ENCODE measurements at regions not wholly inside any gene's neighbourhood (a gene's known extent, or its start where the extent isn't known, plus 50 kb on each side); places are given as distances from the start of the nearest gene placed in this dataset.
"Not testable (repeated sequence)": the region's sequence is repeated elsewhere in the genome, so short reads cannot be mapped to it uniquely, and the experiment has no call there.

- DNase-seq = not testable (repeated sequence)
Observed at GRCh38 chr2:111546578-111546977, 337.4 kb downstream of the ANAPC1 start.

DNA sequence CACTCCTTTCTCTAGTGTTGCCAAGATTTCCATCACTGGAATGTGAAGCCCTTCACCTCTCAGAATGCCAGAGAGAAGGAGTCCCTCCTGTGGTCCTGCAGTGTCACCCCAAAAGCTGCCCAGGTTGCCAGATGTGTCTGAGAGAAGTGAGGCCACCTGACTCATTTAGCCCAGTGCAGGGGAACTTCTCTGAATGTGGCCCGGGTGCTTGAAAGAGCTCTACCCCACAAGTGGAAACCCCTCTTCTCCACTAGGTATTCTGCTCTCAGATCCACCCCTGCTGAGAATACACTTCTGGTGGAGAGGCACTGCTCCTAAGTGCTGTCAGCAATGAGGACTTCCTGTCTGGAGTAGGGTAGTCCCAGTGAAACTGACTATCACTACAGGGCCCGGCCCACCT lies 334.8 kb downstream of the ANAPC1 start:
- DNase-seq = not testable (repeated sequence)

GRCh38 chr2:111551428-111551827 lies 332.6 kb downstream of the ANAPC1 start:
- DNase-seq = not testable (repeated sequence)

DNA sequence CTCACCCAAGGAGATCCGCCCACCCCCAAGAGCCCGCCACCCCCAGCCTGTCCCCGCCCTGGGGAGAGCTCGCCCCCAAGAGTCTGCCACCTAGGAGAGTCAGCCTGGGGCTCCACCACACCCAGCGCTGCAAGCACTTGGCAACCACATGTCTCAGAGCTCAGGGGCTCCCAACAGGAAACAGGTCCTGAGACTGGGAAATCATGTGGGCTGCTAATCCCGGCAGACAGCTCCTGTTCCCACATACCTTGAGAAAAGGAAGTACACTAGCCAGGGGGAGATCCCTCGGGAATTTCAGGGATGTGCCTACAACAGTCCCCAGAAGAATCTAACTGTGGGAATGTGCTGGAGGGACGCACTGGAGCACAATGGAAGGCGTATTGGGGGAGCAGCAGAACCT lies 331.4 kb downstream of the ANAPC1 start:
- DNase-seq = not testable (repeated sequence)

- not testable (repeated sequence) for DNase-seq
Observed at GRCh38 chr2:111559301-111559700, 324.7 kb downstream of the ANAPC1 start.

DNA sequence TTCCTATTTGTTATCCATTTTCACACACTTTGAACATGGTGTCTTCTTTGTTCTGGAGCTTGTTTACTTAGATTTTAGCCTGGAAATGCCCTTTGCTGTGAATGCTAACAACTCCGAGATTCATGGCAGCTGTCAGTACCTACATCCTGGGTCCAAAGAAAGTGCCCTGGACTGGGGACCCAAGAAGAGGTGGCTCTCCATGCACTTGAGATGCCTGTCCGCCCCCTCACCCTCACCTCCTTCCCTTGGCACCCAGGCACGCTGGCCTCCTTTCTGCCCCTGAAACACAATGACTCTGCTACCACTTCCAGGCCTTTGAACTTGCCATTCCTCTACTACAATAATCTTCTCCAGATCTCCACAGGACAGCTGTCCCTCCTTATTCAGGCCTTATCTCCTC lies 324.2 kb downstream of the ANAPC1 start:
- not testable (repeated sequence) for DNase-seq

- DNase-seq = not testable (repeated sequence)
Observed at GRCh38 chr2:111566068-111566467, 317.9 kb downstream of the ANAPC1 start.

- not testable (repeated sequence) for DNase-seq
Observed at GRCh38 chr2:111567233-111567632, 316.8 kb downstream of the ANAPC1 start.

DNA sequence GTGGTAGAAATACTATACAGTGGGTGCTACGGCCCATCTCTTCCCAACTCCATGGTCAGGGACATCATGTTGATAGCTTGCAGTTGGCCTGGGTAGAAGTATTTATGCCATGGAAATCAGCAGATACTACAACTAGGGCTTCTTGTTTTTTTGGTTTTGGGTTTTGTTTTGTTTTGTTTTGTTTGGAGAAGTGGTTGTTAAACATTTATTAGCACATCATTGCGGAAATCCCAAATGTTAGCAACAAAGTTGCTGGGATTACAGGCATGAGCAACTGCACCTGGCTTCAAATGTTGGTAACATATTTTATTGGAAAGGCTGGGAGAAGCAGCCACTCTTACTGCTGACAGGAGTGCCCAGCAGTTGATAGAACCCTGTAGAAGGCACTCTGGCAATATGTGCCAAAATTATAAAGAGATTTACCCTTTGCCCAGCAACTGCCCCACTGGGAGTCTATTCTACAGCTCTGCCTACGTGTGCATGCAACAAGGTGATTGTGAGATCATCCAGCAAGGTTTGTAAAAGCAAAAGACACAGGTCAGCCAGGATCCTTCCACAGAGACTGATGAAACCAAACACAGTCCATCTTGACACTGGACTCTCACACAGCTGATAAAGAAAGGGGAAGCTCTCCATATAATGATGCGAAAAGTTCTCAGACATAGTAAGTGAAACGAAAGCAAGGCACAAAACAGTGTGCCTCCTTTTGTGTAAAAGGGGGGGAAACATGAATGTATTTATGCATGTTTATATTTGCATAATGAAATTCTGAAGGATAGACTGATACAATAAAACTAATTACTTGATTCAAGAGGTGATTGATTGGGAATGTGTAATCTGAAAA lies 314.4 kb downstream of the ANAPC1 start:
- DNase-seq = not testable (repeated sequence)

DNA sequence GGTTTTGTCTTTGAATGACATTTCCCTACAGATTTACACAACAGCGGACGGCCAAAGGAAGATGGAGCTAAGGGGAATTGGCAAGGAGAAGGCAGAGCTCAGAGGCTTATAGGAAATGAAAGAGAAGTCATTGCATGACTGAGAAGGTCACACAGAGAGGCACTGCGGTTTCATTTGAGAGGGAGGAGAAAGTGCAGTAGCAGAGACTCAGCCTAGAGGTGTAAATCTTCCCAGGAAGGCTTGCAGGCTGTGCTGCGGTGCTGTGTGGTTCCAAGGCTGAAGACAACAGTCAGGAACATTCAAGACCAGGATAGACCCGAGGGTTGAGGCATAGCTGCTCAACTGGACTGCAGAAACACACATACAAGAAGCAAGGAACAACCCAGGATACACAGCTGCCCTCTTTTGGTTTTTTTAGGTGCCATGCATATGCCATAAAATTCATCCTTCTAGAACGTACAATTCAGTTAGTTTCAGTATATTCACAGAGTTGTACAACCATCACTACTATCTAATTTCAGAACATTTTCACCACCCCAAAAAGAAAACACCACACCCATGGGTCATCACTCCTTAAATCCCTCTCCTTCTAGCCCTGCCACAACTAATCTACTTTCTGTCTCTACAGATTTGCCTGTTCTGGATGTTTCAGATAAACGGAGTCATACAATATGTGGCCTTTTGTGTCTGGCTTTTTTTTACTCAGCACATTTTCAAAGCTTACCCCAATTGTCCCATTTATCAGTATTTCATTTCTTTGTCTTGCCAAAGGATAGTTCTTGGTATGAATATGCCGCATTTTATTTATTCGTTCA lies 313.5 kb downstream of the ANAPC1 start:
- DNase-seq = not testable (repeated sequence)

- not testable (repeated sequence) for DNase-seq
Observed at GRCh38 chr2:111574803-111575202, 309.2 kb downstream of the ANAPC1 start.

GRCh38 chr2:111577154-111577885 lies 306.7 kb downstream of the ANAPC1 start:
- DNase-seq = not testable (repeated sequence)

DNA sequence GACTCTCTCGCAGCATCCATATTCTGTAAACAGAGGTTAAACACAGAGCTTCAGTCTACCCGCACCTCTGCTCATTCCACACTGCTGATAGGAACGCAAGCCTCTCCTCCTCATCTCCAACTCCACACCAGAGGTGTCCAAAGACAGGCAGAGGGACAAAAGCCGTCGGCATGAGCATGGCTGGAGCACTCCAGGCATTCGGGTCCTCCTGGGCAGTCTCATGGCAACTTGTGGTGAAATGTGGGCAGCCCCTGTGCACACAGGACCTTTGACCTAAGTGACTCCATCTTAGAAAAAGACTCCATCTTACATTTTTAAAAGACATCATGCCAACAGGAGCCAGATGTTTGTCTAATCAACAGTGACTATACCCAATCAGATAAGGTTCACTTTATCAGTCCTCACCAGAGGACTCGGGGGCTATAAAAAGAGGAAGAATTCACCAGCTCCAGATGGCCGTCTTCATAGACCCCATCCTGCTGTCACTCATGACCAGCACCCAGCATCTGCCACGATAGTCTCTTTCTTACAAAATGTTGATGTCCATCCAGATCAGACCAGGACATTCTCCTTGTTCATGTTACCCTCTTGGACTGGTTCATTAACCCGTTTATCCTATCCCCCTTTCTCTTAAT lies 304.4 kb downstream of the ANAPC1 start:
- not testable (repeated sequence) for DNase-seq

DNA sequence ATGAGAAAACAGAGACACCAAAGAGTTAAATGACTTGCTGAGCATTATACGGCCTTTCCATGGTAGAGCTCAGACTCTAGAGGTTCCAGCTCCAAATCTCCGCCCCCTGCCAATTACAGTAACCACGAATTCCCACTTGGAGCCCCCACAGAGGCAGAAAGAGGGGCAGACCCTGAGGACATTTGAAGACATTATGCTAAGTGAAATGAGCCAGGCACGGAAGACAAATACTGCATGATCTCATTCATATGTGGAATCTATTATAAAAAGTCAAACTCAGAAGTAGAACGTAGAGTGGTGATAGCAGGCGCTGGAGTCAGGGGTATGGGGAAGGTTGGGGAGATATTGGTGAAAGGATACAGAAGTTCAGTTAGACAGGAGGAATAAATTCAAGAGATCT lies 303.4 kb downstream of the ANAPC1 start:
- DNase-seq = not testable (repeated sequence)

DNA sequence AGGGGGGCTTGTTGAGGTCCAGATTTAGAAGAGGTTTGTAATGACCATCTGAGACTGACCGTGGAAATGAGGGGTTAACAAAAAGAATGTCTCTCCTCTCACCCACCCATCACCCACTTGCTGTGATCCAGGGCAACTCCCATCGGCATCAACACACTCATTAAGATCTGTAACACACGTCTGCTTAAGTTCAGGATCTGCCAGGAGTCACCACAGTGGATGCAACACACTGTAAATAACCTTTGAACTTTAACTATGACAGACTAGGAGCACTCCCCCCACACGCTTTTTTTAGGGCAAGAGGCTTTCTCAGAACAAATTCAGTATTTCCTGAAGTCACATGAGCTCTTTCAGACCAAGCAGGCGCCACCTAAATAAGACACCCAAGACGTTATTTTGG lies 301.9 kb downstream of the ANAPC1 start:
- DNase-seq = not testable (repeated sequence)

DNA sequence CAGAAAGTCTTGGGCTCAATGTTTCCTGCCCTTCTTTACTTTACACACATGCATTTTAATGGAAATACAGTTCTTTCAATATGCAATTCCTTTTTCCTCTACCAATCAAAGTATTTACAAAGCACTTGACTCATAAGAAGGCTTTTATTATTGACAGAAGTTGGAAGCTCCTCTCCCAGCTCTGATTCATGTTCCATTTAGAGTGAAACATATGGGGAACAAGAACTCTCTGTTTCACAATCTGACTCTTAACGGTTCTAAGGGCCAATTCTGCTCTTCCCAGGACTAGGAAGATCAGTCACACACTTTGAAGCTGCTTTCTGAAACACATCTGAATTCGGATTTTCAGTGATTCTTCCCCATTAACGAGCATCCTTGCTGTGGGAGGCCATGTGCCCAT lies 300.5 kb downstream of the ANAPC1 start:
- DNase-seq = not testable (repeated sequence)

DNA sequence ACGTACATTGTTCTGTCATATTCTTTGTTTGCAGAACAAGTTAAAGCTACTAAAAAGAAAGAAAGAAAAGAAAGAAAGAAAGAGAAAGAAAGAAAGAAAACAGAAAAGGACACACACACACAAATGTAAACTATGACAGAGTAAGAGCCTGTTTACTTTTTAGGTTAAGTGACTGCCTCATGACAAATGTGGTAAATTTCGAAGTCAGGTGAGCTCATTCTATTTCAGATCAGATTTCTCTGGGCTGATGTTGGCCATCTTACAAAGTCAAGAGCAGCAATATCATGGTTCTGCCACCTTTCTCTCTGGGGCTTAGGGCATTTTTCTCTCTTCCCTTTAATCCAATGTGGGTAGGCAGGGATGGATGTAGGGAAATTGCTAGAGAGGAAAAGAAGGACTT lies 299.5 kb downstream of the ANAPC1 start:
- DNase-seq = not testable (repeated sequence)

- DNase-seq = not testable (repeated sequence)
Observed at GRCh38 chr2:111584950-111585349, 299.0 kb downstream of the ANAPC1 start.

- not testable (repeated sequence) for DNase-seq
Observed at GRCh38 chr2:111586014-111586413, 298.0 kb downstream of the ANAPC1 start.

GRCh38 chr2:111595072-111595471 lies 288.9 kb downstream of the ANAPC1 start:
- not testable (repeated sequence) for DNase-seq

DNA sequence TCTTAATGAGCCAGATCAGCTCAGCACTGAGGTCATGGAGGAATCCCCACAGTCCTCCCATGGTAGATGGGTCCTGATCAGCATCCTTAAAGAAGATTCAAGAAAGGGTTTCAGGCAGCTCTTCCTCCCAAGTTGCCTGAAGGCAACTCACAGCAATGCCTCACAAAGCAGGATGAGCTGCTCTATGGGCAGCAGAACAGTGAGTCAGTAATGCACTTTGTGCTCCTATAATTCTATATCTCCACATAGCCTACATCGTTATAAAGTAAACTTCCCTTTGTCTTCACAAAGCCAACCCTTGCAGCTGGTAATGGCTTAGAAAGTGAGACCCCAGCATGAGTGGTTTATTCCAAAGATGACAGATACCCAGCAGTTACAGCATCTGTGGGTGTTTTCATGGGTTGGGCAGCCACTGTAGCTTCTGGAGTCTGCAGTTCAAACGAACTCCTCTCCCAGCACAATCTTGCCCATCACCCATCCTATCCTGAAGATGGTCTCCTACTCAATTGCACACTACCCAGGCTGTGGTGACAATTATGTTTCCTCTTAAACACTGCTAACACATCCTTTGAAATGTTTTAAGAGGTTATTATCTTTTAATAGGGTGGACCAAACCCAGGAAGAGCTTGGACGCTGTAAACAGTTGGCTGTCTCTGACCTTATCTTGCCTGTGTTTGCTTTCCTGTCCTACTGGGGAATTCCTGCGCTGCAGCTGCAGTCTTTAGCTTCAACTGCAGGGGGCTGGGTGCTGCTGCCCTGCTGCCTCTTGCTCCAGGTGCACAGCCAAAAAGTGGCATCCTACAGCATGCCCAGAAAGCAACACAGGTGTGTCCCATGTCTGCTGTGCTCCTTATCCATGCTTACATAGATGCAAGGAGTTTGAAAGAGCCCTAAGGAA lies 286.9 kb downstream of the ANAPC1 start:
- not testable (repeated sequence) for DNase-seq
